ENCODE measurements at regions not wholly inside any gene's neighbourhood (a gene's known extent, or its start where the extent isn't known, plus 50 kb on each side); places are given as distances from the start of the nearest gene placed in this dataset.

DNA sequence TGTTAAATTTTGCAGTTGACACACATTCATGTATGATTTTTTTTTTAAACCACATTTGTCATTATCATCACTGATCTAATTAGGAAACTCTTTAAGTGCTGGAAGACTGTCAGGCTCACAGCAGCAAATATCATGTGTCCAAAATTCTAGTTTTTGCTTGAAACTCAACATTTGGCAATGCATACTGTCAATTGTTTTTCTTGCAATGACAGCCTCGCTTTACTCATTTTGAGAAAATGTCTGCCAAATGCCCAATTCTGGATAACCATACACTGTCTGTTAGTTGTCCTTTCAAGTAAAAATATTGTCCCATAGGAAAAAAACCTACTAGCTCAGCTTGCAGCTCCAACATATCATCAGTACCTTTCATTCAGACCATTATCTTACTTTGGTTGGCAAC lies 523.9 kb upstream of the ARGLU1 start:
- H3K27me3 ChIP-seq: no peaks in the 10 kb centered on the region
- no peaks in the 10 kb centered on the region for H3K9me3 ChIP-seq
- intact Hi-C loops (cut with DNase I): no loop called here
- H3K4me3 ChIP-seq: no peak overlapping the region
- no peak overlapping the region for H3K27ac ChIP-seq (replicated peaks in 1 of 4)
- H3K36me3 ChIP-seq: no peaks in the 10 kb centered on the region
- no peak for TF ChIP-seq POLR2A (IDR thresholded peaks at IDR 0.05; ENCODE audit: low read depth)
- TF ChIP-seq EP300 (IDR thresholded peaks at IDR 0.05): no peak
- TF ChIP-seq CTCF (IDR thresholded peaks at IDR 0.05): no peak
- TF ChIP-seq POLR2AphosphoS5 (IDR thresholded peaks at IDR 0.05): no peak
- no peak for DNase-seq (ENCODE audit: extremely low spot score)
- H3K4me1 ChIP-seq: no peaks in the 10 kb centered on the region
- 68% methylated on average over 1 of the region's 1 CpG for WGBS

- Histone ChIP-seq H3K27me3 (no peaks in the 10 kb centered on the region), H3K4me1 (no peaks in the 10 kb centered on the region), H3K4me3 (no peak overlapping the region), H3K36me3 (no peaks in the 10 kb centered on the region), H3K27ac (replicated peaks in 1 of 4) (no peak overlapping the region), H3K9me3 (no peaks in the 10 kb centered on the region)
- DNase-seq (ENCODE audit: extremely low spot score): no peak
- 78% methylated on average over 2 of the region's 2 CpGs for WGBS
- intact Hi-C loops (cut with DNase I): no loop called here
- no peak for TF ChIP-seq POLR2AphosphoS5 (IDR thresholded peaks at IDR 0.05)
These were observed 523.5 kb upstream of the ARGLU1 start for GRCh38 chr13:107091428-107091827.

GRCh38 chr13:107088061-107088460 lies 520.1 kb upstream of the ARGLU1 start:
- Histone ChIP-seq H3K9me3 (no peaks in the 10 kb centered on the region), H3K36me3 (no peaks in the 10 kb centered on the region), H3K27ac (replicated peaks in 1 of 4) (no peak overlapping the region), H3K27me3 (no peaks in the 10 kb centered on the region), H3K4me1 (no peaks in the 10 kb centered on the region), H3K4me3 (no peak overlapping the region)
- TF ChIP-seq POLR2AphosphoS5 (IDR thresholded peaks at IDR 0.05) (no peak), EP300 (IDR thresholded peaks at IDR 0.05) (no peak), POLR2A (IDR thresholded peaks at IDR 0.05; ENCODE audit: low read depth) (no peak), CTCF (IDR thresholded peaks at IDR 0.05) (no peak)
- no peak for DNase-seq (ENCODE audit: extremely low spot score)
- intact Hi-C loops (cut with DNase I): no loop called here
- 61% methylated on average over 1 of the region's 1 CpG for WGBS

GRCh38 chr13:107079423-107080049 lies 511.6 kb upstream of the ARGLU1 start:
- Histone ChIP-seq H3K27me3 (no peaks in the 10 kb centered on the region), H3K4me3 (no peak overlapping the region), H3K9me3 (no peaks in the 10 kb centered on the region), H3K4me1 (peaks cover 4 to 13% (median 10%) of the 10 kb centered on the region in 4 donors), H3K27ac (replicated peaks in 1 of 4) (no peak overlapping the region), H3K36me3 (no peaks in the 10 kb centered on the region)
- DNase-seq (ENCODE audit: extremely low spot score): no peak
- 3% methylated on average over 1 of the region's 1 CpG for WGBS
- TF ChIP-seq POLR2A (IDR thresholded peaks at IDR 0.05; ENCODE audit: low read depth) (no peak), EP300 (IDR thresholded peaks at IDR 0.05) (no peak), POLR2AphosphoS5 (IDR thresholded peaks at IDR 0.05) (no peak), CTCF (IDR thresholded peaks at IDR 0.05) (no peak)
- intact Hi-C loops (cut with DNase I): no loop called here

DNA sequence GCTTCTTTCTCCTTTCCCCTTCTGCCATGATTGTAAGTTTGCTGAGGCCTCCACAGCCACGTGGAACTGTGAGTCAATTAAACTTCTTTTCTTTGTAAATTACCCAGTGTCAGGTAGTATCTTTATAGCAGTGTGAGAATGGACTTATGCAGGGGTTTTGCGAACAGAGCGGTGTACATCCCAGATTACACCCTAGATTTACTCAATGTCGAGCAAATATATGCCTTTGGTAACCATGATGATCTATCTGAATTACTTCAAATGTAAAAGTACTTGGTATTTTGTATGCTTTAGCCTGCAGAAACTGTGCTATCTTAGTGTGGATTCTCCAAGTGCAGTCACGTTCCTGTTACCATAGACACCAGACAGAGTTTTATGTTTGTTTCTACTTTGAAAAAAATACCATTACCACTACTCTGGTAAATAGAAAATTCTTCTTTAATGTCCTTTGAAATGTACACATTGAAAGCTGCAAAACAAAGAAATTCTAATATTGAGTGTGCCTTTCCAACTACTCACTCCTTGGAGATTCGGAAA lies 510.4 kb upstream of the ARGLU1 start:
- no peak overlapping the region for H3K4me3 ChIP-seq
- H3K9me3 ChIP-seq: no peaks in the 10 kb centered on the region
- no peak for TF ChIP-seq EP300 (IDR thresholded peaks at IDR 0.05)
- no peak for TF ChIP-seq POLR2AphosphoS5 (IDR thresholded peaks at IDR 0.05)
- no peak for TF ChIP-seq POLR2A (IDR thresholded peaks at IDR 0.05; ENCODE audit: low read depth)
- TF ChIP-seq CTCF (IDR thresholded peaks at IDR 0.05): no peak
- peaks cover 4 to 13% (median 10%) of the 10 kb centered on the region in 4 donors for H3K4me1 ChIP-seq
- no peaks in the 10 kb centered on the region for H3K36me3 ChIP-seq
- intact Hi-C loops (cut with DNase I): no loop called here
- no peak overlapping the region for H3K27ac ChIP-seq (replicated peaks in 1 of 4)
- H3K27me3 ChIP-seq: no peaks in the 10 kb centered on the region
- DNase-seq (ENCODE audit: extremely low spot score): no peak
- WGBS: 81% methylated on average over 6 of the region's 6 CpGs
